ENCODE measurements at regions not wholly inside any gene's neighbourhood (a gene's known extent, or its start where the extent isn't known, plus 50 kb on each side); places are given as distances from the start of the nearest gene placed in this dataset.

- no peaks in the 10 kb centered on the region for H3K9me3 ChIP-seq
- DNase-seq (ENCODE audit: low spot score in 2 of 2), result no peak
- H3K36me3 ChIP-seq (replicated peaks), result no peaks in the 10 kb centered on the region
- H3K4me1 ChIP-seq, result no peaks in the 10 kb centered on the region
- no peaks in the 10 kb centered on the region for H3K27me3 ChIP-seq (ENCODE audit: low read depth)
- in situ Hi-C loops (cut with MboI; ENCODE audit: low sequenced_read_pairs), result no loop called here
- no peak overlapping the region for H3K4me3 ChIP-seq
These were observed 552.6 kb upstream of the GJE1 start for GRCh38 chr6:141580131-141580530.

GRCh38 chr6:141576751-141577150 is 556.0 kb upstream of the GJE1 start:
- no peaks in the 10 kb centered on the region for H3K4me1 ChIP-seq
- no peaks in the 10 kb centered on the region for H3K27me3 ChIP-seq (ENCODE audit: low read depth)
- in situ Hi-C loops (cut with MboI; ENCODE audit: low sequenced_read_pairs), result no loop called here
- H3K36me3 ChIP-seq (replicated peaks), result no peaks in the 10 kb centered on the region
- DNase-seq (ENCODE audit: low spot score in 2 of 2), result no peak
- no peak overlapping the region for H3K4me3 ChIP-seq
- 0 out of 2 replicates have a peak, but pooled peaks cover 3% of the 10 kb centered on the region for H3K9me3 ChIP-seq

- Histone ChIP-seq H3K27me3 (ENCODE audit: low read depth) (no peaks in the 10 kb centered on the region), H3K4me1 (peaks cover 13% of the 10 kb centered on the region), H3K36me3 (replicated peaks) (no peaks in the 10 kb centered on the region), H3K4me3 (no peak overlapping the region), H3K9me3 (no peaks in the 10 kb centered on the region)
- peak; percentile 63 to 75 for DNase-seq (ENCODE audit: low spot score in 2 of 2)
- in situ Hi-C loops (cut with MboI; ENCODE audit: low sequenced_read_pairs), result no loop called here
These were observed 569.6 kb upstream of the GJE1 start for GRCh38 chr6:141562851-141563763.

- H3K4me3 ChIP-seq, result no peak overlapping the region
- DNase-seq (ENCODE audit: low spot score in 2 of 2), result peak in 1 of 2 experiments; percentile 33
- no peaks in the 10 kb centered on the region for H3K27me3 ChIP-seq (ENCODE audit: low read depth)
- H3K9me3 ChIP-seq, result no peaks in the 10 kb centered on the region
- no peaks in the 10 kb centered on the region for H3K36me3 ChIP-seq (replicated peaks)
- peaks cover 13% of the 10 kb centered on the region for H3K4me1 ChIP-seq
- in situ Hi-C loops (cut with MboI; ENCODE audit: low sequenced_read_pairs), result no loop called here
These were observed 570.4 kb upstream of the GJE1 start for GRCh38 chr6:141562186-141562811.

- no peak for DNase-seq (ENCODE audit: low spot score in 2 of 2)
- no peak overlapping the region for H3K4me3 ChIP-seq
- in situ Hi-C loops (cut with MboI; ENCODE audit: low sequenced_read_pairs), result no loop called here
These were observed 571.6 kb upstream of the GJE1 start for GRCh38 chr6:141561154-141561553.

GRCh38 chr6:141552463-141552862 is 580.3 kb upstream of the GJE1 start:
- H3K27me3 ChIP-seq (ENCODE audit: low read depth), result no peaks in the 10 kb centered on the region
- no peaks in the 10 kb centered on the region; the same call in 1 of the 2 replicates for H3K4me1 ChIP-seq
- H3K4me3 ChIP-seq, result no peak overlapping the region
- in situ Hi-C loops (cut with MboI; ENCODE audit: low sequenced_read_pairs), result no loop called here
- 0 out of 2 replicates have a peak, but pooled peaks cover 2% of the 10 kb centered on the region for H3K9me3 ChIP-seq
- no peak for DNase-seq (ENCODE audit: low spot score in 2 of 2)
- H3K36me3 ChIP-seq (replicated peaks), result no peaks in the 10 kb centered on the region

More at GRCh38 chr6:141561154-141561553, 571.6 kb upstream of the GJE1 start:
- no peaks in the 10 kb centered on the region for H3K9me3 ChIP-seq
- no peaks in the 10 kb centered on the region for H3K27me3 ChIP-seq (ENCODE audit: low read depth)
- H3K36me3 ChIP-seq (replicated peaks), result no peaks in the 10 kb centered on the region
- peaks cover 13% of the 10 kb centered on the region for H3K4me1 ChIP-seq

- in situ Hi-C loops (cut with MboI; ENCODE audit: low sequenced_read_pairs), result no loop called here
- Histone ChIP-seq H3K27me3 (ENCODE audit: low read depth) (no peaks in the 10 kb centered on the region), H3K9me3 (0 out of 2 replicates have a peak, but pooled peaks cover 2% of the 10 kb centered on the region), H3K4me3 (no peak overlapping the region), H3K36me3 (replicated peaks) (no peaks in the 10 kb centered on the region), H3K4me1 (no peaks in the 10 kb centered on the region; the same call in 1 of the 2 replicates)
- no peak for DNase-seq (ENCODE audit: low spot score in 2 of 2)
These were observed 580.7 kb upstream of the GJE1 start for GRCh38 chr6:141552031-141552430.

GRCh38 chr6:141551318-141551717 is 581.4 kb upstream of the GJE1 start:
- DNase-seq (ENCODE audit: low spot score in 2 of 2), result no peak
- H3K27me3 ChIP-seq (ENCODE audit: low read depth), result no peaks in the 10 kb centered on the region
- H3K9me3 ChIP-seq, result 0 out of 2 replicates have a peak, but pooled peaks cover 2% of the 10 kb centered on the region
- no peak overlapping the region for H3K4me3 ChIP-seq
- in situ Hi-C loops (cut with MboI; ENCODE audit: low sequenced_read_pairs), result no loop called here
- no peaks in the 10 kb centered on the region for H3K36me3 ChIP-seq (replicated peaks)
- no peaks in the 10 kb centered on the region; the same call in 1 of the 2 replicates for H3K4me1 ChIP-seq

- H3K4me1 ChIP-seq, result no peaks in the 10 kb centered on the region; the same call in 1 of the 2 replicates
- H3K36me3 ChIP-seq (replicated peaks), result no peaks in the 10 kb centered on the region
- no peak for DNase-seq (ENCODE audit: low spot score in 2 of 2)
- 0 out of 2 replicates have a peak, but pooled peaks cover 2% of the 10 kb centered on the region for H3K9me3 ChIP-seq
- H3K4me3 ChIP-seq, result no peak overlapping the region
- in situ Hi-C loops (cut with MboI; ENCODE audit: low sequenced_read_pairs), result no loop called here
- no peaks in the 10 kb centered on the region for H3K27me3 ChIP-seq (ENCODE audit: low read depth)
These were observed 582.3 kb upstream of the GJE1 start for GRCh38 chr6:141550471-141550870.

- Histone ChIP-seq H3K36me3 (replicated peaks) (no peaks in the 10 kb centered on the region), H3K4me1 (no peaks in the 10 kb centered on the region; the same call in 1 of the 2 replicates), H3K4me3 (no peak overlapping the region), H3K27me3 (ENCODE audit: low read depth) (no peaks in the 10 kb centered on the region), H3K9me3 (0 out of 2 replicates have a peak, but pooled peaks cover 2% of the 10 kb centered on the region)
- no peak for DNase-seq (ENCODE audit: low spot score in 2 of 2)
- in situ Hi-C loops (cut with MboI; ENCODE audit: low sequenced_read_pairs), result no loop called here
These were observed 583.8 kb upstream of the GJE1 start for GRCh38 chr6:141548966-141549365.

GRCh38 chr6:141541581-141542324 is 591.0 kb upstream of the GJE1 start:
- no peak for DNase-seq (ENCODE audit: low spot score in 2 of 2)
- H3K4me3 ChIP-seq, result no peak overlapping the region
- H3K27me3 ChIP-seq (ENCODE audit: low read depth), result no peaks in the 10 kb centered on the region
- in situ Hi-C loops (cut with MboI; ENCODE audit: low sequenced_read_pairs), result no loop called here
- H3K4me1 ChIP-seq, result 0 out of 2 replicates have a peak, but pooled peaks cover 6% of the 10 kb centered on the region
- no peaks in the 10 kb centered on the region for H3K9me3 ChIP-seq
- H3K36me3 ChIP-seq (replicated peaks), result no peaks in the 10 kb centered on the region

- in situ Hi-C loops (cut with MboI; ENCODE audit: low sequenced_read_pairs), result no loop called here
- DNase-seq (ENCODE audit: low spot score in 2 of 2), result no peak
- H3K4me3 ChIP-seq, result no peak overlapping the region
- H3K27me3 ChIP-seq (ENCODE audit: low read depth), result no peaks in the 10 kb centered on the region
- H3K36me3 ChIP-seq (replicated peaks), result no peaks in the 10 kb centered on the region
- H3K4me1 ChIP-seq, result 0 out of 2 replicates have a peak, but pooled peaks cover 6% of the 10 kb centered on the region
- no peaks in the 10 kb centered on the region for H3K9me3 ChIP-seq
These were observed 592.5 kb upstream of the GJE1 start for GRCh38 chr6:141540207-141540606.

- in situ Hi-C loops (cut with MboI; ENCODE audit: low sequenced_read_pairs), result no loop called here
- Histone ChIP-seq H3K4me1 (0 out of 2 replicates have a peak, but pooled peaks cover 6% of the 10 kb centered on the region), H3K27me3 (ENCODE audit: low read depth) (no peaks in the 10 kb centered on the region), H3K36me3 (replicated peaks) (no peaks in the 10 kb centered on the region), H3K4me3 (no peak overlapping the region), H3K9me3 (no peaks in the 10 kb centered on the region)
- no peak for DNase-seq (ENCODE audit: low spot score in 2 of 2)
These were observed 593.1 kb upstream of the GJE1 start for GRCh38 chr6:141539617-141540016.
